ENCODE measurements at regions not wholly inside any gene's neighbourhood (a gene's known extent, or its start where the extent isn't known, plus 50 kb on each side); places are given as distances from the start of the nearest gene placed in this dataset.

GRCh38 chr9:2262386-2263071 is 247.4 kb downstream of the SMARCA2 start:
- Histone ChIP-seq H3K27me3 (no peaks in the 10 kb centered on the region), H3K9me3 (no peaks in the 10 kb centered on the region), H3K27ac (no peak overlapping the region), H3K4me1 (peaks cover 0 to 2% of the 10 kb centered on the region in 2 donors), H3K4me3 (no peak overlapping the region), H3K36me3 (no peaks in the 10 kb centered on the region)
- DNase-seq (no peak), ATAC-seq (no peak)
- in situ Hi-C loops (cut with MboI; ENCODE audit: low sequenced_read_pairs in 4 of 4) (no loop called here), intact Hi-C loops (cut with DNase I; ENCODE audit: low total_unique reads) (no loop called here)
- no peak for TF ChIP-seq POLR2A (IDR thresholded peaks at IDR 0.05)
- TF ChIP-seq CTCF (IDR thresholded peaks at IDR 0.05 in 4 of 5, conservative IDR thresholded peaks at IDR 0.05 in 1 of 5): no peak

- H3K27ac ChIP-seq: no peak overlapping the region
- intact Hi-C loops (cut with DNase I; ENCODE audit: low total_unique reads): no loop called here
- no peaks in the 10 kb centered on the region for H3K27me3 ChIP-seq
- TF ChIP-seq CTCF (IDR thresholded peaks at IDR 0.05 in 4 of 5, conservative IDR thresholded peaks at IDR 0.05 in 1 of 5): no peak
- no peak for TF ChIP-seq POLR2A (IDR thresholded peaks at IDR 0.05)
- no peaks in the 10 kb centered on the region for H3K9me3 ChIP-seq
- DNase-seq (no peak), ATAC-seq (no peak)
- peaks cover 0 to 3% of the 10 kb centered on the region in 2 donors for H3K4me1 ChIP-seq
- in situ Hi-C loops (cut with MboI; ENCODE audit: low sequenced_read_pairs in 4 of 4): no loop called here
- no peaks in the 10 kb centered on the region for H3K36me3 ChIP-seq
- H3K4me3 ChIP-seq: no peak overlapping the region
These were observed 248.0 kb downstream of the SMARCA2 start for GRCh38 chr9:2263111-2263510.

- in situ Hi-C loops (cut with MboI; ENCODE audit: low sequenced_read_pairs in 4 of 4) (no loop called here), intact Hi-C loops (cut with DNase I; ENCODE audit: low total_unique reads) (no loop called here)
- Histone ChIP-seq H3K36me3 (no peaks in the 10 kb centered on the region), H3K4me3 (no peak overlapping the region), H3K4me1 (peaks cover 0 to 3% of the 10 kb centered on the region in 2 donors), H3K27me3 (no peaks in the 10 kb centered on the region), H3K9me3 (no peaks in the 10 kb centered on the region), H3K27ac (no peak overlapping the region)
- ATAC-seq (no peak), DNase-seq (no peak)
- no peak for TF ChIP-seq CTCF (IDR thresholded peaks at IDR 0.05 in 4 of 5, conservative IDR thresholded peaks at IDR 0.05 in 1 of 5)
- no peak for TF ChIP-seq POLR2A (IDR thresholded peaks at IDR 0.05)
These were observed 248.5 kb downstream of the SMARCA2 start for GRCh38 chr9:2263665-2264064.

- DNase-seq: no peak
- intact Hi-C loops (cut with DNase I; ENCODE audit: low total_unique reads) (no loop called here), in situ Hi-C loops (cut with MboI; ENCODE audit: low sequenced_read_pairs in 4 of 4) (no loop called here)
These were observed 248.9 kb downstream of the SMARCA2 start for GRCh38 chr9:2264081-2264480.

More at GRCh38 chr9:2264081-2264480, 248.9 kb downstream of the SMARCA2 start:
- Histone ChIP-seq H3K4me1 (peaks cover 0 to 3% of the 10 kb centered on the region in 2 donors), H3K27ac (no peak overlapping the region), H3K36me3 (no peaks in the 10 kb centered on the region), H3K4me3 (no peak overlapping the region), H3K27me3 (no peaks in the 10 kb centered on the region), H3K9me3 (no peaks in the 10 kb centered on the region)
- TF ChIP-seq CTCF (IDR thresholded peaks at IDR 0.05 in 4 of 5, conservative IDR thresholded peaks at IDR 0.05 in 1 of 5): no peak
- TF ChIP-seq POLR2A (IDR thresholded peaks at IDR 0.05): no peak
- no peak for ATAC-seq

All from gastrocnemius medialis (tissue), 4 donors.